HG03342 (cell line): ENCODE measurements at regions not wholly inside any gene's neighbourhood (a gene's known extent, or its start where the extent isn't known, plus 50 kb on each side); places are given as distances from the start of the nearest gene placed in this dataset.

Experiments used
- ATAC-seq: cut with Tn5 transposase; IDR thresholded peaks from one replicate; pipeline ENCODE4 v1.9.1; 2021; ENCODE audit warnings: mild to moderate bottlenecking, moderate library complexity; ENCODE audit not compliant: unreplicated experiment

- ATAC-seq = no peak
Measured at GRCh38 chr1:239817801-239818200, 273.9 kb upstream of the FMN2 start.

GRCh38 chr1:239819096-239819495 lies 272.6 kb upstream of the FMN2 start:
- no peak for ATAC-seq

- ATAC-seq = no peak
Measured at GRCh38 chr1:239819756-239820250, 271.9 kb upstream of the FMN2 start.

GRCh38 chr1:239823852-239824251 lies 267.8 kb upstream of the FMN2 start:
- ATAC-seq = no peak

- no peak for ATAC-seq
Measured at GRCh38 chr1:239826211-239826610, 265.5 kb upstream of the FMN2 start.

- no peak for ATAC-seq
Measured at GRCh38 chr1:239826736-239827135, 264.9 kb upstream of the FMN2 start.

GRCh38 chr1:239829535-239829934 lies 262.1 kb upstream of the FMN2 start:
- ATAC-seq = no peak

- ATAC-seq = no peak
Measured at GRCh38 chr1:239831577-239832355, 259.9 kb upstream of the FMN2 start.

GRCh38 chr1:239833723-239834122 lies 258.0 kb upstream of the FMN2 start:
- no peak for ATAC-seq

GRCh38 chr1:239835946-239836440 lies 255.7 kb upstream of the FMN2 start:
- ATAC-seq = no peak

- no peak for ATAC-seq
Measured at GRCh38 chr1:239840336-239840735, 251.3 kb upstream of the FMN2 start.

GRCh38 chr1:239840790-239841189 lies 250.9 kb upstream of the FMN2 start:
- no peak for ATAC-seq

- no peak for ATAC-seq
Measured at GRCh38 chr1:239841631-239842030, 250.1 kb upstream of the FMN2 start.

GRCh38 chr1:239843541-239843940 lies 248.1 kb upstream of the FMN2 start:
- no peak for ATAC-seq

- no peak for ATAC-seq
Measured at GRCh38 chr1:239844833-239845232, 246.8 kb upstream of the FMN2 start.

GRCh38 chr1:239854922-239855321 lies 236.8 kb upstream of the FMN2 start:
- no peak for ATAC-seq

- ATAC-seq = no peak
Measured at GRCh38 chr1:239856067-239856466, 235.6 kb upstream of the FMN2 start.

GRCh38 chr1:239856924-239857323 lies 234.8 kb upstream of the FMN2 start:
- ATAC-seq = no peak

GRCh38 chr1:239858057-239858456 lies 233.6 kb upstream of the FMN2 start:
- no peak for ATAC-seq

- ATAC-seq = no peak
Measured at GRCh38 chr1:239858529-239858928, 233.2 kb upstream of the FMN2 start.

- no peak for ATAC-seq
Measured at GRCh38 chr1:239861985-239862384, 229.7 kb upstream of the FMN2 start.

- ATAC-seq = no peak
Measured at GRCh38 chr1:239868058-239868832, 223.4 kb upstream of the FMN2 start.
